Epithelial cell of esophagus (primary cell): ENCODE measurements at regions not wholly inside any gene's neighbourhood (a gene's known extent, or its start where the extent isn't known, plus 50 kb on each side); places are given as distances from the start of the nearest gene placed in this dataset.

Source experiments
- DNase-seq: peaks from one replicate; pipeline ENCODE4 v3.0.0; 2010; ENCODE audit warnings: low read depth
- H3K4me3 ChIP-seq: 2 replicates; pipeline ENCODE4 v1.5.1; 2011; ENCODE audit warnings: mild to moderate bottlenecking, low read length, control low read depth
- TF ChIP-seq, protein P1 (sequence below): IDR thresholded peaks from 2 replicates; pipeline ENCODE4 v1.5.1; 2011; ENCODE audit warnings: low read depth, mild to moderate bottlenecking, low read length, control low read depth, inconsistent platforms; ENCODE audit not compliant: insufficient read depth; ENCODE audit errors: missing control alignments

DNA sequence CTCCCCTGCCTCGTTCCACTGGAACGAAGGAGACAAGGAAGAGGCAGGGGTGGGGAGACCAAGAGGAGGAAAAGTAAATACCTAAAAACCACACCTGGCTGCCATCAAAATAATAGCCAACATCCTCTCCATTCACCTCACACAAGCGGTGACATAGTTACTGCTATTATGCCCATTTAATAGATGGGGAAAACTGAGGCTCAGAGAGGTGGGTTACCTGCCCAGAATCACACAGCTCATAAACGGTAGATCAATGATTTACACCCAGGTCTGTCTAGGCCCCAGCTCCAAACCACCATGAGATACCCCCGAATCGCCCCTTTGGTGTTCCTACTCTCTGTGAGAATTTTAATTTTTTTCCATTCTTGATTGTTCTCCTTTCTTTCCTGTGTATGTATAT, 253.8 kb downstream of the BMP7 start:
- no peak for DNase-seq
- TF ChIP-seq, protein P1, sequence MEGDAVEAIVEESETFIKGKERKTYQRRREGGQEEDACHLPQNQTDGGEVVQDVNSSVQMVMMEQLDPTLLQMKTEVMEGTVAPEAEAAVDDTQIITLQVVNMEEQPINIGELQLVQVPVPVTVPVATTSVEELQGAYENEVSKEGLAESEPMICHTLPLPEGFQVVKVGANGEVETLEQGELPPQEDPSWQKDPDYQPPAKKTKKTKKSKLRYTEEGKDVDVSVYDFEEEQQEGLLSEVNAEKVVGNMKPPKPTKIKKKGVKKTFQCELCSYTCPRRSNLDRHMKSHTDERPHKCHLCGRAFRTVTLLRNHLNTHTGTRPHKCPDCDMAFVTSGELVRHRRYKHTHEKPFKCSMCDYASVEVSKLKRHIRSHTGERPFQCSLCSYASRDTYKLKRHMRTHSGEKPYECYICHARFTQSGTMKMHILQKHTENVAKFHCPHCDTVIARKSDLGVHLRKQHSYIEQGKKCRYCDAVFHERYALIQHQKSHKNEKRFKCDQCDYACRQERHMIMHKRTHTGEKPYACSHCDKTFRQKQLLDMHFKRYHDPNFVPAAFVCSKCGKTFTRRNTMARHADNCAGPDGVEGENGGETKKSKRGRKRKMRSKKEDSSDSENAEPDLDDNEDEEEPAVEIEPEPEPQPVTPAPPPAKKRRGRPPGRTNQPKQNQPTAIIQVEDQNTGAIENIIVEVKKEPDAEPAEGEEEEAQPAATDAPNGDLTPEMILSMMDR = no peak
- no peak overlapping the region for H3K4me3 ChIP-seq

DNA sequence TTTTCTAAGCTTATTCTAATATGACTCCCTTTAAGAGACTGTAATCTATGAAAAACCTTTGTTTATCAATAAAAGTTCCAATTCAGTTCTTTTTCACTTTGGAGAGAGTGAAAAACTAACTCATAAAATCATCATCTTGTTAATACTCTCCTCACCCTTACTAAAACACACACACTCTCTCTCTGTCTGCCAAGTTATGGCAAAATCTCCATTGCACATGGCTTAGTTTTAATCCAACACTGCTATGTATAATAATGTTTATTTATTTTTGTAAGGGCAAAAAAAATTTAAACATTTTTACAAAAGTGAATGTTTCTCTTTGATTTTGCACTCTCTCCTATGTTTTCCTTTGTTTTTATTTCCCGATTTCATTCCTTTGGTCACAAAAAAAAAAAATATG, 253.2 kb downstream of the BMP7 start:
- H3K4me3 ChIP-seq = no peak overlapping the region
- TF ChIP-seq, protein P1 = no peak
- DNase-seq = no peak

DNA sequence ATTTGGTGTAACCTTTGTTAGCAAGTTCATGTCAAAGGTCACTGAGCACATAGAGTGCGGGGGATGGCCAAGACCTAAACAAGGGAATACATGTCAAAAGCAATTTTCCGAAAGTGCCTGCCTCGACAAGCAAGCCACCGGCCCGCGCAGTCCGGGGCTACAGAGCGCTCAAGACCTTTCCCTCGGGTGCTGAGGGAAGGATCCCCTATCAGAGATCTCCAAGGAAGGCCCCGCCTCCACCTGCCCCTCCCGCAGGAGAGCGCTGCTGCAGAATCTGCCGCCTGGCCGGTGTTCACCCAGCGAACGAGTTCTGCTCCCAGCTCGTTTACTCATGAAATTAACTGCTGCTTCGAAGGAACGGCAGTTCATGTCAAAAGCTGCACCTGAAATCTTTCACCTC, 252.7 kb downstream of the BMP7 start:
- TF ChIP-seq, protein P1 = no peak
- H3K4me3 ChIP-seq = no peak overlapping the region
- peak; percentile 11 for DNase-seq

DNA sequence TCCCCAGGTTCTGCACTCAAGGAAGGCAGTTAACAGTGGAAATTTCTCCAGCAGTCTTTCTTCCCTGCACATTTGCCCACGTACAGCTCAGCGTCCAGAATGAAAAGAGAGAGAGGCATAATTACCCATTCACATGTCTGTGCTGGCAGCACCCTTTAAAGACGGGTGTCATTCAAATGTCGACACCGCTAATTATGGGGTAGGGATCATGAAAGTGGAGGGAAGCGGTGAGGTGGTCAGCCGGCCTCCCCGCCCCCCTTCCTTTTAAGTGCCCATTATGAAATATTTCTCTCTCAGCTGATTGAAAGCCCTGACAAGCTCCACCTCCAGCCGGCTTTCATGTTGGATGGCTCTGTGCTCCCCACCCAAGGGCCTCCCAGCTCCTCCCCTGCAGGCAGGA, 246.1 kb downstream of the BMP7 start:
- TF ChIP-seq, protein P1 = no peak
- no peak overlapping the region for H3K4me3 ChIP-seq
- no peak for DNase-seq

DNA sequence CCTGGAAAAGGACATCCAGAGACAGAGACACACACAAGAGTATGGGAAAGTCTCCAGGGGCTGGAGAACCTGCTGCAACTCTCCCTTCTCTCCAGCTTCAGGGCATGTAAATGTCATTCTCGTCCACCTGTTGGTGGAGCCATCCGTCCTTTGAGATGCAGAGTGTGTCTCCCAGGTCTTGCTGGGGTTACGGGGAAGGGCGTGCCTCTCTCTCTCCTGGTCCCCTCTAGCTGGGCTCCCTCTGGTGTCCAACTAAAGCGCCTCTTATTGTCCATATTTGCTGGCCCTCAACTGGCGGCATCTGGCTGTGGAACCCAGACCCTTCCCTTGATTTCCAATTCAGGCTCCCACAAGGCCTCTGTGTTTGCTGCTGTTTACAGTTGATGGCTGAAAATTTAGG, 244.1 kb downstream of the BMP7 start:
- no peak for DNase-seq
- H3K4me3 ChIP-seq = no peak overlapping the region
- TF ChIP-seq, protein P1 = no peak

DNA sequence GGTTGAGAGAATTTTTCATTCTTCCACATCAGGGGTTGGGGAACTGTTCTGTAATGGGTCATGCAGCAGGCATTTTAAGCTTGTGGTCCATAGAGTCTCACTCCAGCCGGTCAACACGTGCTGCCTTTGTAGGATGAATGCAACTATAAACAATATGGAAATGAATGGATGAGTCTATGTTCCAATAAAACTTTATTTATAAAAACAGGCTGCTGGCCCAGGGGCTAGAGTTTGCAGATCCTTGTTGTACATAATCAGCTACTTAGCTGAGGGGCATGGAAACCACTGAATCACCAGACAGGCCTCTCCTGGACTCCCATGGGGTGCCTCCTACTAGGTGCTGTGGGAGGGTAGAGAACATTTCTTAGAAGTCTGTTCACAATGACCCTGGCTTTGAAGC, 243.4 kb downstream of the BMP7 start:
- TF ChIP-seq, protein P1 = no peak
- DNase-seq = no peak

DNA sequence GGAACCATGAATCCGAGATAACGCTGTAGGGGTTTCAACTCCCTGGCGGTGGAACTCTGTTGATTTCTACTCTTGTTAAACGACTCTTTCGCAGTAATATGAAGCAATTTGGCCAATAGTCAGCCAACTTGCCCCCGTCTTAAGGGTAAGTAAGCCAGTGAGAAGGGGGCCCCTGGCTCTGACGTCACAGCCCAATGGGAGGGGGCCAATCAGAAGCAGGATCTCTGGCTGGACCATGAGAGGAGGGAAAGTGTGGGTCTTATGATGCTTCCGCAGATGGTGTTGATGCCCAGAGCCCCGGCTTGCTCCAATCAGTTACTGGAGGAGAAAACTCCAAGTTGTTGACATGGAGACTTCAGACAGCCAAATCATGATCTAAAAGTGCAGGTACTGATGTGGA, 242.4 kb downstream of the BMP7 start:
- no peak for DNase-seq
- TF ChIP-seq, protein P1 = no peak
- no peak overlapping the region for H3K4me3 ChIP-seq

More for the DNA sequence above, 243.4 kb downstream of the BMP7 start:
- no peak overlapping the region for H3K4me3 ChIP-seq
